ENCODE measurements at regions not wholly inside any gene's neighbourhood (a gene's known extent, or its start where the extent isn't known, plus 50 kb on each side); places are given as distances from the start of the nearest gene placed in this dataset.
"Not testable (repeated sequence)": the region's sequence is repeated elsewhere in the genome, so short reads cannot be mapped to it uniquely, and the experiment has no call there.

- Histone ChIP-seq H3K27me3 (no peaks in the 10 kb centered on the region), H3K27ac (no peak overlapping the region), H3K4me3 (replicated peaks in 1 of 3) (no peak overlapping the region), H3K36me3 (no peaks in the 10 kb centered on the region), H3K4me1 (no peaks in the 10 kb centered on the region), H3K9me3 (no peaks in the 10 kb centered on the region)
- 49 to 52% methylated on average over 5 of the region's 5 CpGs for WGBS, 2 donors
- DNase-seq = peak; percentile 55 to 61
- TF ChIP-seq CTCF (IDR thresholded peaks at IDR 0.05) = no peak
- TF ChIP-seq POLR2A (IDR thresholded peaks at IDR 0.05) = no peak
- intact Hi-C loops (cut with DNase I) = no loop called here
Observed at GRCh38 chr10:27373566-27374160, 130.4 kb upstream of the RAB18 start.

- Histone ChIP-seq H3K27me3 (no peaks in the 10 kb centered on the region), H3K36me3 (no peaks in the 10 kb centered on the region), H3K27ac (no peak overlapping the region), H3K9me3 (no peaks in the 10 kb centered on the region), H3K4me1 (no peaks in the 10 kb centered on the region), H3K4me3 (replicated peaks in 1 of 3) (no peak overlapping the region)
- WGBS, 2 donors = 94% methylated on average over 5 of the region's 5 CpGs
- intact Hi-C loops (cut with DNase I) = no loop called here
- DNase-seq = no peak
- no peak for TF ChIP-seq CTCF (IDR thresholded peaks at IDR 0.05)
- no peak for TF ChIP-seq POLR2A (IDR thresholded peaks at IDR 0.05)
Observed at GRCh38 chr10:27372095-27372494, 131.5 kb upstream of the ACBD5 start.

GRCh38 chr10:27371375-27371774 lies 130.8 kb upstream of the ACBD5 start:
- H3K9me3 ChIP-seq; intact Hi-C loops (cut with DNase I); H3K4me1 ChIP-seq; H3K27ac ChIP-seq; H3K4me3 ChIP-seq (replicated peaks in 1 of 3); DNase-seq; H3K27me3 ChIP-seq; H3K36me3 ChIP-seq: not testable (repeated sequence)
- 85 to 91% methylated on average over 5 of the region's 5 CpGs for WGBS, 2 donors

GRCh38 chr10:27369880-27370279 lies 129.3 kb upstream of the ACBD5 start:
- no peaks in the 10 kb centered on the region for H3K4me1 ChIP-seq
- H3K4me3 ChIP-seq (replicated peaks in 1 of 3) = no peak overlapping the region
- 89 to 93% methylated on average over 3 of the region's 3 CpGs for WGBS, 2 donors
- TF ChIP-seq CTCF (IDR thresholded peaks at IDR 0.05) = peak in 1 of 6 experiments; percentile 36
- TF ChIP-seq POLR2A (IDR thresholded peaks at IDR 0.05) = no peak
- no peaks in the 10 kb centered on the region for H3K9me3 ChIP-seq
- intact Hi-C loops (cut with DNase I) = no loop called here
- no peak for DNase-seq
- no peaks in the 10 kb centered on the region for H3K27me3 ChIP-seq
- no peak overlapping the region for H3K27ac ChIP-seq
- no peaks in the 10 kb centered on the region for H3K36me3 ChIP-seq

GRCh38 chr10:27368706-27369105 lies 128.1 kb upstream of the ACBD5 start:
- intact Hi-C loops (cut with DNase I) = no loop called here
- no peak for TF ChIP-seq CTCF (IDR thresholded peaks at IDR 0.05)
- TF ChIP-seq POLR2A (IDR thresholded peaks at IDR 0.05) = no peak
- no peaks in the 10 kb centered on the region for H3K9me3 ChIP-seq
- H3K36me3 ChIP-seq = no peaks in the 10 kb centered on the region
- H3K4me3 ChIP-seq (replicated peaks in 1 of 3) = no peak overlapping the region
- H3K27me3 ChIP-seq = no peaks in the 10 kb centered on the region
- 87 to 90% methylated on average over 10 of the region's 10 CpGs for WGBS, 2 donors
- H3K4me1 ChIP-seq = no peaks in the 10 kb centered on the region
- no peak overlapping the region for H3K27ac ChIP-seq
- DNase-seq = no peak

GRCh38 chr10:27366769-27367168 lies 126.2 kb upstream of the ACBD5 start:
- intact Hi-C loops (cut with DNase I) = no loop called here
- no peak for DNase-seq
- H3K27ac ChIP-seq = no peak overlapping the region
- no peak overlapping the region for H3K4me3 ChIP-seq (replicated peaks in 1 of 3)
- TF ChIP-seq POLR2A (IDR thresholded peaks at IDR 0.05) = no peak
- no peak for TF ChIP-seq CTCF (IDR thresholded peaks at IDR 0.05)
- no peaks in the 10 kb centered on the region for H3K4me1 ChIP-seq
- no peaks in the 10 kb centered on the region for H3K27me3 ChIP-seq
- no peaks in the 10 kb centered on the region for H3K36me3 ChIP-seq
- no peaks in the 10 kb centered on the region for H3K9me3 ChIP-seq
- 83 to 88% methylated on average over 1 of the region's 1 CpG for WGBS, 2 donors
